GM12864 (cell line): ENCODE measurements at regions not wholly inside any gene's neighbourhood (a gene's known extent, or its start where the extent isn't known, plus 50 kb on each side); places are given as distances from the start of the nearest gene placed in this dataset.

Experiments used
- DNase-seq: peaks from one replicate; pipeline ENCODE4 v3.0.0-alpha.2; 2011; ENCODE audit warnings: low read depth
- H3K4me3 ChIP-seq: 2 replicates; pipeline ENCODE4 v1.5.1; 2011; ENCODE audit warnings: mild to moderate bottlenecking, low read depth, low read length, control low read depth
- CTCF ChIP-seq: IDR thresholded peaks from 2 replicates; pipeline ENCODE4 v1.5.1; 2011; ENCODE audit warnings: low read depth, mild to moderate bottlenecking, moderate library complexity, low read length, control low read depth, inconsistent platforms; ENCODE audit errors: missing control alignments

- no peak for DNase-seq
- H3K4me3 ChIP-seq = no peak overlapping the region
- TF ChIP-seq CTCF = no peak
Observed at GRCh38 chr11:98090861-98091505, 929.8 kb upstream of the CNTN5 start.

GRCh38 chr11:98099371-98099770 lies 921.4 kb upstream of the CNTN5 start:
- no peak for TF ChIP-seq CTCF
- no peak for DNase-seq
- H3K4me3 ChIP-seq = no peak overlapping the region

GRCh38 chr11:98100689-98101088 lies 920.1 kb upstream of the CNTN5 start:
- no peak for DNase-seq
- H3K4me3 ChIP-seq = no peak overlapping the region

GRCh38 chr11:98101329-98101728 lies 919.4 kb upstream of the CNTN5 start:
- no peak for DNase-seq
- H3K4me3 ChIP-seq = no peak overlapping the region
- TF ChIP-seq CTCF = no peak

More at GRCh38 chr11:98100689-98101088, 920.1 kb upstream of the CNTN5 start:
- no peak for TF ChIP-seq CTCF

- no peak overlapping the region for H3K4me3 ChIP-seq
- no peak for TF ChIP-seq CTCF
- DNase-seq = no peak
Observed at GRCh38 chr11:98104249-98104648, 916.5 kb upstream of the CNTN5 start.

GRCh38 chr11:98107736-98108135 lies 913.0 kb upstream of the CNTN5 start:
- DNase-seq = no peak
- TF ChIP-seq CTCF = no peak
- no peak overlapping the region for H3K4me3 ChIP-seq

- DNase-seq = no peak
- no peak for TF ChIP-seq CTCF
- H3K4me3 ChIP-seq = no peak overlapping the region
Observed at GRCh38 chr11:98110030-98110429, 910.7 kb upstream of the CNTN5 start.
